HEK293 (cell line): ENCODE measurements at regions not wholly inside any gene's neighbourhood (a gene's known extent, or its start where the extent isn't known, plus 50 kb on each side); places are given as distances from the start of the nearest gene placed in this dataset.

Experiments
- CTCF ChIA-PET: fragments of 350-600 bp; formaldehyde crosslinking; extraction: SDS; loops from one replicate; lab custom pipeline; 2021; ENCODE audit warnings: antibody characterized with exemption; lab: Yijun Ruan, JAX
- POLR2A ChIA-PET: fragments of 300-600 bp; formaldehyde crosslinking; extraction: SDS; loops from one replicate; lab custom pipeline; 2020; ENCODE audit warnings: antibody characterized with exemption, inconsistent platforms; lab: Yijun Ruan, JAX
- H3K27ac ChIP-seq: fragments of 200-500 bp; sonication (Bioruptor generic); 2 replicates; pipeline ENCODE4 v1.5.1; 2014; ENCODE audit warnings: low read depth, low read length, control low read depth, inconsistent platforms; ENCODE audit errors: extremely low read depth
- H3K36me3 ChIP-seq, 2 experiments: fragments of 200-500 bp in 1 of 2; sonication (Bioruptor generic) in 1 of 2; 1 replicate in 1 of 2; 2 replicates in 1 of 2; pipeline ENCODE4 v1.5.1; 2014 to 2017; ENCODE audit warnings: inconsistent platforms in 2 of 2, low read length in 2 of 2; ENCODE audit not compliant: control insufficient read depth in 2 of 2, insufficient read depth in 1 of 2
- H3K4me1 ChIP-seq: fragments of 200-500 bp; sonication (Bioruptor generic); 2 replicates; pipeline ENCODE4 v1.5.1; 2014; ENCODE audit warnings: mild to moderate bottlenecking, low read length, inconsistent platforms; ENCODE audit not compliant: control insufficient read depth, insufficient read depth
- H3K4me3 ChIP-seq: 2 replicates; pipeline ENCODE4 v1.5.1; 2011; ENCODE audit warnings: low read depth, mild to moderate bottlenecking, control low read depth, low read length, moderate library complexity
- H3K9me3 ChIP-seq: fragments of 200-500 bp; sonication (Bioruptor generic); 2 replicates; pipeline ENCODE4 v1.5.1; 2014; ENCODE audit warnings: low read depth, low read length, inconsistent platforms; ENCODE audit not compliant: control insufficient read depth, insufficient read depth
- EGR2 ChIP-seq: fragments of 450-650 bp; formaldehyde crosslinking; IDR thresholded peaks from 2 replicates; pipeline ENCODE4 v1.5.1; 2016; ENCODE audit warnings: low read depth, missing biosample characterization, missing genetic modification characterization
- GLIS1 ChIP-seq: fragments of 450-650 bp; formaldehyde crosslinking; IDR thresholded peaks from 2 replicates; pipeline ENCODE4 v1.5.1; 2016; ENCODE audit warnings: missing biosample characterization, missing genetic modification characterization
- MZF1 ChIP-seq: fragments of 450-650 bp; formaldehyde crosslinking; IDR thresholded peaks from 2 replicates; pipeline ENCODE4 v1.5.1; 2017; ENCODE audit warnings: missing biosample characterization, missing genetic modification characterization, borderline replicate concordance
- SALL2 ChIP-seq: fragments of 450-650 bp; formaldehyde crosslinking; IDR thresholded peaks from 2 replicates; pipeline ENCODE4 v1.5.0; 2017; ENCODE audit warnings: missing biosample characterization, mild to moderate bottlenecking, missing genetic modification characterization, borderline replicate concordance
- ZBTB17 ChIP-seq: fragments of 450-650 bp; formaldehyde crosslinking; IDR thresholded peaks from 2 replicates; pipeline ENCODE4 v1.5.1; 2016; ENCODE audit warnings: missing biosample characterization, missing genetic modification characterization
- ZBTB20 ChIP-seq: fragments of 450-650 bp; formaldehyde crosslinking; IDR thresholded peaks from 2 replicates; pipeline ENCODE4 v1.5.1; 2016; ENCODE audit warnings: missing biosample characterization, missing genetic modification characterization
- ZEB2 ChIP-seq: fragments of 450-650 bp; formaldehyde crosslinking; IDR thresholded peaks from 2 replicates; pipeline ENCODE4 v1.5.1; 2016; ENCODE audit warnings: missing biosample characterization, missing genetic modification characterization
- ZNF10 ChIP-seq: fragments of 450-650 bp; formaldehyde crosslinking; IDR thresholded peaks from 2 replicates; pipeline ENCODE4 v1.5.1; 2017; ENCODE audit warnings: missing biosample characterization, missing genetic modification characterization
- ZNF112 ChIP-seq: fragments of 450-650 bp; formaldehyde crosslinking; IDR thresholded peaks from 2 replicates; pipeline ENCODE4 v1.5.0; 2017; ENCODE audit warnings: missing biosample characterization, missing genetic modification characterization
- ZNF174 ChIP-seq: fragments of 450-650 bp; formaldehyde crosslinking; IDR thresholded peaks from 2 replicates; pipeline ENCODE4 v1.5.0; 2017; ENCODE audit warnings: missing biosample characterization, mild to moderate bottlenecking, missing genetic modification characterization
- ZNF23 ChIP-seq: fragments of 450-650 bp; formaldehyde crosslinking; IDR thresholded peaks from 2 replicates; pipeline ENCODE4 v1.5.1; 2016; ENCODE audit warnings: missing biosample characterization, missing genetic modification characterization, borderline replicate concordance
- ZNF549 ChIP-seq: fragments of 450-650 bp; IDR thresholded peaks from 2 replicates; pipeline ENCODE4 v1.5.1; 2018; ENCODE audit warnings: missing biosample characterization, missing genetic modification characterization, mild to moderate bottlenecking, inconsistent platforms, moderate library complexity
- ZNF610 ChIP-seq: fragments of 450-650 bp; formaldehyde crosslinking; IDR thresholded peaks from 2 replicates; pipeline ENCODE4 v1.5.1; 2016; ENCODE audit warnings: missing biosample characterization, missing genetic modification characterization, borderline replicate concordance
- ZNF621 ChIP-seq: fragments of 450-650 bp; formaldehyde crosslinking; IDR thresholded peaks from 2 replicates; pipeline ENCODE4 v1.5.1; 2017; ENCODE audit warnings: missing biosample characterization, missing genetic modification characterization
- ZNF626 ChIP-seq: fragments of 450-650 bp; sonication (Bioruptor Pico); formaldehyde crosslinking; IDR thresholded peaks from 2 replicates; pipeline ENCODE4 v1.5.1; 2018; ENCODE audit warnings: missing biosample characterization, missing genetic modification characterization, inconsistent platforms
- ZSCAN5A ChIP-seq: fragments of 450-650 bp; formaldehyde crosslinking; IDR thresholded peaks from 2 replicates; pipeline ENCODE4 v1.5.1; 2016; ENCODE audit warnings: missing biosample characterization, missing genetic modification characterization
- TF ChIP-seq, protein P1 (sequence below): fragments of 450-650 bp; formaldehyde crosslinking; IDR thresholded peaks from 2 replicates; pipeline ENCODE4 v1.5.1; 2016; ENCODE audit warnings: missing biosample characterization, missing genetic modification characterization
- TF ChIP-seq, protein P2 (sequence below): fragments of 450-650 bp; formaldehyde crosslinking; IDR thresholded peaks from 2 replicates; pipeline ENCODE4 v1.5.1; 2016; ENCODE audit warnings: missing biosample characterization, missing genetic modification characterization
- TF ChIP-seq, protein P3 (sequence below): fragments of 450-650 bp; formaldehyde crosslinking; conservative IDR thresholded peaks from 2 replicates; pipeline ENCODE4 v1.5.1; 2016; ENCODE audit warnings: low read depth, missing biosample characterization, missing genetic modification characterization

- TF ChIP-seq SALL2 (tag by site-specific recombination), result no peak
- TF ChIP-seq, protein P1, sequence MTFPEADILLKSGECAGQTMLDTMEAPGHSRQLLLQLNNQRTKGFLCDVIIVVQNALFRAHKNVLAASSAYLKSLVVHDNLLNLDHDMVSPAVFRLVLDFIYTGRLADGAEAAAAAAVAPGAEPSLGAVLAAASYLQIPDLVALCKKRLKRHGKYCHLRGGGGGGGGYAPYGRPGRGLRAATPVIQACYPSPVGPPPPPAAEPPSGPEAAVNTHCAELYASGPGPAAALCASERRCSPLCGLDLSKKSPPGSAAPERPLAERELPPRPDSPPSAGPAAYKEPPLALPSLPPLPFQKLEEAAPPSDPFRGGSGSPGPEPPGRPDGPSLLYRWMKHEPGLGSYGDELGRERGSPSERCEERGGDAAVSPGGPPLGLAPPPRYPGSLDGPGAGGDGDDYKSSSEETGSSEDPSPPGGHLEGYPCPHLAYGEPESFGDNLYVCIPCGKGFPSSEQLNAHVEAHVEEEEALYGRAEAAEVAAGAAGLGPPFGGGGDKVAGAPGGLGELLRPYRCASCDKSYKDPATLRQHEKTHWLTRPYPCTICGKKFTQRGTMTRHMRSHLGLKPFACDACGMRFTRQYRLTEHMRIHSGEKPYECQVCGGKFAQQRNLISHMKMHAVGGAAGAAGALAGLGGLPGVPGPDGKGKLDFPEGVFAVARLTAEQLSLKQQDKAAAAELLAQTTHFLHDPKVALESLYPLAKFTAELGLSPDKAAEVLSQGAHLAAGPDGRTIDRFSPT (tag by site-specific recombination), result no peak
- no peak for TF ChIP-seq MZF1 (tag by site-specific recombination)
- TF ChIP-seq GLIS1 (tag by site-specific recombination), result no peak
- TF ChIP-seq ZSCAN5A, result no peak
- TF ChIP-seq ZNF112, result no peak
- no peak for TF ChIP-seq ZNF610 (tag by site-specific recombination)
- TF ChIP-seq ZBTB20 (tag by site-specific recombination), result no peak
- TF ChIP-seq ZNF621 (tag by site-specific recombination), result no peak
- TF ChIP-seq, protein P2, sequence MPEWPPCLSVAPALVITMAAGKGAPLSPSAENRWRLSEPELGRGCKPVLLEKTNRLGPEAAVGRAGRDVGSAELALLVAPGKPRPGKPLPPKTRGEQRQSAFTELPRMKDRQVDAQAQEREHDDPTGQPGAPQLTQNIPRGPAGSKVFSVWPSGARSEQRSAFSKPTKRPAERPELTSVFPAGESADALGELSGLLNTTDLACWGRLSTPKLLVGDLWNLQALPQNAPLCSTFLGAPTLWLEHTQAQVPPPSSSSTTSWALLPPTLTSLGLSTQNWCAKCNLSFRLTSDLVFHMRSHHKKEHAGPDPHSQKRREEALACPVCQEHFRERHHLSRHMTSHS (tag by site-specific recombination), result no peak
- TF ChIP-seq ZNF23, result no peak
- no peak for TF ChIP-seq ZEB2 (tag by site-specific recombination)
- TF ChIP-seq, protein P3, sequence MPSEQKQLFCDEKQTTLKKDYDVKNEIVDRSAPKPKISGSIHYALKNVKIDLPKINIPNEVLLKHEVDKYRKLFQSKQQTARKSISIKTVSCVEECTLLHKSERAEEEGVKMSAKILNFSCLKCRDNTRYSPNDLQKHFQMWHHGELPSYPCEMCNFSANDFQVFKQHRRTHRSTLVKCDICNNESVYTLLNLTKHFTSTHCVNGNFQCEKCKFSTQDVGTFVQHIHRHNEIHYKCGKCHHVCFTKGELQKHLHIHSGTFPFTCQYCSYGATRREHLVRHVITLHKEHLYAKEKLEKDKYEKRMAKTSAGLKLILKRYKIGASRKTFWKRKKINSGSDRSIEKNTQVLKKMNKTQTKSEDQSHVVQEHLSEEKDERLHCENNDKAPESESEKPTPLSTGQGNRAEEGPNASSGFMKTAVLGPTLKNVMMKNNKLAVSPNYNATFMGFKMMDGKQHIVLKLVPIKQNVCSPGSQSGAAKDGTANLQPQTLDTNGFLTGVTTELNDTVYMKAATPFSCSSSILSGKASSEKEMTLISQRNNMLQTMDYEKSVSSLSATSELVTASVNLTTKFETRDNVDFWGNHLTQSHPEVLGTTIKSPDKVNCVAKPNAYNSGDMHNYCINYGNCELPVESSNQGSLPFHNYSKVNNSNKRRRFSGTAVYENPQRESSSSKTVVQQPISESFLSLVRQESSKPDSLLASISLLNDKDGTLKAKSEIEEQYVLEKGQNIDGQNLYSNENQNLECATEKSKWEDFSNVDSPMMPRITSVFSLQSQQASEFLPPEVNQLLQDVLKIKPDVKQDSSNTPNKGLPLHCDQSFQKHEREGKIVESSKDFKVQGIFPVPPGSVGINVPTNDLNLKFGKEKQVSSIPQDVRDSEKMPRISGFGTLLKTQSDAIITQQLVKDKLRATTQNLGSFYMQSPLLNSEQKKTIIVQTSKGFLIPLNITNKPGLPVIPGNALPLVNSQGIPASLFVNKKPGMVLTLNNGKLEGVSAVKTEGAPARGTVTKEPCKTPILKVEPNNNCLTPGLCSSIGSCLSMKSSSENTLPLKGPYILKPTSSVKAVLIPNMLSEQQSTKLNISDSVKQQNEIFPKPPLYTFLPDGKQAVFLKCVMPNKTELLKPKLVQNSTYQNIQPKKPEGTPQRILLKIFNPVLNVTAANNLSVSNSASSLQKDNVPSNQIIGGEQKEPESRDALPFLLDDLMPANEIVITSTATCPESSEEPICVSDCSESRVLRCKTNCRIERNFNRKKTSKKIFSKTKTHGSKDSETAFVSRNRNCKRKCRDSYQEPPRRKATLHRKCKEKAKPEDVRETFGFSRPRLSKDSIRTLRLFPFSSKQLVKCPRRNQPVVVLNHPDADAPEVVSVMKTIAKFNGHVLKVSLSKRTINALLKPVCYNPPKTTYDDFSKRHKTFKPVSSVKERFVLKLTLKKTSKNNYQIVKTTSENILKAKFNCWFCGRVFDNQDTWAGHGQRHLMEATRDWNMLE (tag by site-specific recombination), result no peak
- no peak for TF ChIP-seq ZNF549
- TF ChIP-seq ZNF174, result no peak
- no peak for TF ChIP-seq EGR2
- no peak for TF ChIP-seq ZBTB17 (tag by site-specific recombination)
- no peak for TF ChIP-seq ZNF10 (tag by site-specific recombination)
- no peak for TF ChIP-seq ZNF626
- ChIA-PET POLR2A (no interaction called here), CTCF (no interaction called here)
- Histone ChIP-seq H3K36me3 (no peaks in the 10 kb centered on the region), H3K4me1 (no peaks in the 10 kb centered on the region), H3K4me3 (no peak overlapping the region), H3K9me3 (no peaks in the 10 kb centered on the region), H3K27ac (no peak overlapping the region)
Observed at GRCh38 chr18:37636831-37637477, 71.4 kb upstream of the CELF4 start.
